NCI-H146 treated with DMSO at 0.1 percent for 48 hours (cell line): ENCODE measurements at regions not wholly inside any gene's neighbourhood (a gene's known extent, or its start where the extent isn't known, plus 50 kb on each side); places are given as distances from the start of the nearest gene placed in this dataset.

ENCODE experiments used
- DNase-seq: peaks from one replicate; lab custom pipeline; 2025; ENCODE audit not compliant: unreplicated experiment; lab: John Stamatoyannopoulos, UW

DNA sequence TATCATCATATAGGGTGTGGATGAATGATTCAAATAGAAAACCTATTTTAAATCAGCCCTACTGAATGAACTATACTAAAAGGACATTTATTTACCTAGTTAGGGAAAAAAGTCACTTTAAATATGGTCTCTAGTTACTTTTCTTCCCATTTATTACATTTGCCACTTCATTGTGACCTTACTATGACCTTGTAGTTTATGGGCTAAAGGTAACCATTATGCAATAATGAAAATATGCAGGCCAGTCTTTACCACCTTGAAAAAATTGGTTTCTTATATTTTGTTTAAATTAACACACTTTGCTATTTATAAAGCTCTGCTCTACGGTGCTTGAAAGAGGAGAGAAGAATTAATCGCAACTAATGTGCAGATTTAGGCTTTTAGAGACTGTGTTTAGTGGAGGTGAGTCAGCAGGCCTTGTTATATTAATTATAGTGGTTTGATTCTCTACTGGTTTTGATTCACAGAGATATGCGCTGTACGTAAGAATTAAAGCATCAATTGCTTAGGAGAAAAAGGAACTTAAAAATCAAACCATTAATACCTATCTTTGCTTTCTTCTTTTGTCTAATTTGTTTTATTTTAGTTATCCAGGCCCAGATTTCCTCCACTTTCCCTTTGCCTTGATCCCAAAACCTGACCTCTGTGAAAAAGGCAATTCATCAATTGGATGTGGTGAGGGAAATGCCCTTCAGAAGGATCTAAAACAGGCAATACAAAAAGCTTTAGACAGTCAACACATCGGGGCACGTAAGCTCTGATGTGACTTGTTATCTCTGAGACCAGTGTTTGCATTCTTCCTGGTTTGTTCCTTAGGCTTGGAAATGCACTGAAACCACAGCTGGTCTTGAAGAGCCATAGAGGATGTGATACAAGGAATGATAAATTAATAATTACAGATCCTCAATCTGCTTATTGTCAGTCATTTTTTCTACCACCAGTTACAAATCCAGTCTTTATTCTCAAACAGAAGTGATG lies 141.2 kb upstream of the HDAC9 start:
- no peak for DNase-seq

DNA sequence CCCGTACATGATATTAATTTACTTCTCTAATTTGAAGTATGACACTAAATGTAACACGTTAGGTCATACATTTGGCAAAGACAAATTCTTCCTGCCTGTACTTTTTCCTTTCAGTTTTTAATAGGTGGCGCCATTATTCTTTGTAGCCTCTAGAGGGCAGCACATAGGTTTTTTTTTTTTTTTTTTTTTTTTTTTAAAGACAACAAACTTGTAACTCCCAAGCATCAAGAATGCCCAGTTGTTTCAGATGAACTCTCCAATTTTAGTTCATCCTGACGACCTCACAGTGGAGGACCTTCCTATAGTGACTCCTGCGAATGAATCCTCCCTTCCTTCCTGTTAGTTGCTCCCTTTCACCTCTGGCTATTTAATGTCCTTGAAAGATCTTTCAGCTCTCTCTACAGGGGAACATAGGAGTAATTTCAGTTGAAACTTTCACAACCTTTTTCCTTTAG lies 139.3 kb upstream of the HDAC9 start:
- DNase-seq = peak; percentile 15

DNA sequence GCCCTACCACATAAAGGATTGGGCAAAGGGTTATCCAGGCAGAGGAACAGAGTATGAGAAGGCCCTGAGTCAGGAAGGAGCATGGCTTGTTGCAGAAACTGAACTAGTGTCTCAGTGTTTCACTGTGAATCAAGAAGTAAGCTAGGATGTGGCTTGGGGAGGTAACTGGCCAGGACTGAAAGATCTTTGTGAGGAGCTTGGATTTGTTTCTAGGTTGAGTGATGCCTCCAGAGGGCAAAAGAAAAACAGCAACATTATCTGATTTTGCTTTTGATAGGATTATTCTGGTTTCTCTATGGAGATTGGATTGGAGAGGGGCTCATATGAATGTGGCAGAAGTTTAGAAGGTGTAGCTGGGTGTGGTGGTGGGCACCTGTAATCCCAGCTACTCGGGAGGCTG lies 137.9 kb upstream of the HDAC9 start:
- peak; percentile 5 for DNase-seq

DNA sequence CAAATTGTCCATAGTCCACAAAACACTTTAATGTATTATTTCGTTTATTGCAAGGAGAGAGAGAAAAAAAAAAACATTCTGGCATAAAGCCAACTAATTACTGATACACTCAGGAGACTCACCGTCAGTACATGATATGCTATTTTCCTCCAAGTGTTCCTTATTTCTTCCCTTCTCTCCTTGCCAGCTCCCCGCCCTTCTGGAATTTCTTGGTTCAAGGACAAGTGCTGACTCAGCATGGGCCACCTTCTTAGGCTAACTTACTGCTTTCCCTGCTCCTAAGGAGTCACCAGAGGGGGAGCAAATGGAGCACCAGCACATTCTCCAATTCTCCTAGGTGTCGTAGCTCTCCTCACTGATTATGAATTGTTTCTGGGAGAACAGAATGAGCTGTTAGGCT lies 133.8 kb upstream of the HDAC9 start:
- no peak for DNase-seq

DNA sequence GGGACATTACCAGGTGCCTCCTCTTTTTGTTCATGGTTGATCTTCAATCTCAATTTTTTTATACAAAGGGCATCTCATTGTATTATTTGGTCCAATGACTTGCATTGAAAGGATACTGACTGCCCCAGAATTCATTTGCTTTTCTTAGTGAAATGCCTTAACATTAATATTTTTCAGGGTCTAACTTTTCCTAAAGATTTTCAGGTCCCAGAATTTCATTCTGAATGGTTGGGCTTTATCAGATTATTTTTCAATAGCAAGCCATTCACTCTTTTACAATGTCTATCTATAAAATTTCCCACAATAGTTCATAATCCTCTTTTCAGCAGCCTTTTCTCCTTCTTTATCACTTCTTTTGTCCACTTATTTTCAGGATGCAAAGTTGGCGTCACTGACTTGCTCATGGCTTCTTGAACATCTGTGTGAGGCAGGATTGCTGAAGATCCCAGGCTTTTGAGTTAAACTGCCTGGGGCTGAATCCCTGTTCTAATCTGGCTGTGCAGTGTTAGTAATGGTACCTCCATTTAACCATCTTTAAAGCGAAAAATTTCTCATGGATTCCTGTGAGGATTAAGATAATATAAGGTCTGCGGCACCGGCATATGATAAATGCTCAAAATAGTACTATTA lies 131.7 kb upstream of the HDAC9 start:
- DNase-seq = no peak

DNA sequence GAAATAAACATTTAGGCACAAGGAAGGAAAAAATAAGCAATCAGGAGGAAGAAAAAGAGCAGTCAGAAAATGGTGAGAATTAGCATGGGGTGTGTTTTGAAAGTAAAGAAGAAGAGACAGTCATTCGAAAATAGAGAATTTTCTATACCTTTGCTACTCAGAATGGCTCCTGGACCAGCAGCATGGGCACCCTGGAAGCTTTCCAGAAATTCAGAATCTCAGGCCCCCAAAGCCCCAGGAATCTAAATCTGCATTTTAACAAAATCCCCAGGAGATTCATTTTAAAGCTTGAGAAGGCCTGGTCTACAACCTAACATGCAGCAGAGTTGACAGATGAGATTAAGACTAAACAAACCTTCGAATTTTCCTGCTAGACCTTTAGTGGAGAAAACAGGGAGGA lies 131.2 kb upstream of the HDAC9 start:
- no peak for DNase-seq

DNA sequence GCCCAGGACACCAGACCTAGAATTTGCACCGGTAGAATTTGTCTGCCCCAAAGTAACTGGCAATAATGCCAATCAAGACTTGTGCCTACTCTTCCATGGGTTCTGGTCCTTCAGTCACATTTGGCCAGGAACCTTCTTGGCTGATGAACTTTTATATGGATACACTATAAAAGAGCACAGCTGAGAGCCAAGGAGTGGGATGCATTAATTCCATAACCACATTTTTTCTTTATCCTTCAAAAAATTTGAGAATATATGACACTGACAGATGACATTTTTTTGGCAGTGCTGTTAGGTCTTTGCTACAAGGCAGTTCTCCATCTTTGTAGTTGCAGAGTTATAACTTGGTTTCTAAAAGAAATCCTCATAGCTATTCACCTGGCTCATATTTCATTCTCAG lies 129.2 kb upstream of the HDAC9 start:
- DNase-seq = no peak

DNA sequence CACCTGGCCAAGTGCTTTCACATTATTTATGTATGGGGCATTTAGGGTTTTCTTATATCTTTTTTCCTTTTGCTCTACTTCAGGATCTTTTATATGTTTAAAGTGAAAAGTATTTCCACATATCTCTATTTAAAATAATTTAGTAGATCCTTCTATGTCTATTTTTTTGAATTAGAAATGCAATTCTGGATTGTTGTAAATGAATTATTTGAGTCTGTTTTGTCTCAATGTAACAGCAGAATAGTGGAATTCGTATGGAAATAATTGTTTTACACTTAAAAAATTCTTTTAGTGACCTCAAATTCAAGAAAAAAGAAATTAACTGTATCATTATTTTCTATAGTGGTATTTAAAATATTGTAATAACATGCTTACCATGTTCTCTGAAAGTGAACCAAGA lies 126.5 kb upstream of the HDAC9 start:
- no peak for DNase-seq

DNA sequence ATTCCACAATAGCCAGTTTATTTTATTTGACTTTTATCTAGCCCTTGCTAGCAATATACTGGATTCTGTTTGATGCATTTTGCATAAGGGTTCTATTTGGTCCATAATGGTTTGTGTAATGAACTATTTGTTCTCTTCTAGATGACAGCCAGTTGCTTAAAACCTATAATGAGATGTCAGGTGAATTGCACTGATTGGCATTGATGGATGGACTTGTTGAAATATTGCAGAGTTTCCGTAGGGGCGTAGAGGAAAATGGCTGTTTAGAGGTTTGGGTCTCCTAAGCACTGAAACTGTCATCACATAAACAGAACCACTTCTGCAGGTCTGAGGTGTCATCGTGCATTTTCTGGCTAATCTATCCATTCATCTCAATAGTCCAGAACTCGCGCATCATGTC lies 124.9 kb upstream of the HDAC9 start:
- DNase-seq = no peak

DNA sequence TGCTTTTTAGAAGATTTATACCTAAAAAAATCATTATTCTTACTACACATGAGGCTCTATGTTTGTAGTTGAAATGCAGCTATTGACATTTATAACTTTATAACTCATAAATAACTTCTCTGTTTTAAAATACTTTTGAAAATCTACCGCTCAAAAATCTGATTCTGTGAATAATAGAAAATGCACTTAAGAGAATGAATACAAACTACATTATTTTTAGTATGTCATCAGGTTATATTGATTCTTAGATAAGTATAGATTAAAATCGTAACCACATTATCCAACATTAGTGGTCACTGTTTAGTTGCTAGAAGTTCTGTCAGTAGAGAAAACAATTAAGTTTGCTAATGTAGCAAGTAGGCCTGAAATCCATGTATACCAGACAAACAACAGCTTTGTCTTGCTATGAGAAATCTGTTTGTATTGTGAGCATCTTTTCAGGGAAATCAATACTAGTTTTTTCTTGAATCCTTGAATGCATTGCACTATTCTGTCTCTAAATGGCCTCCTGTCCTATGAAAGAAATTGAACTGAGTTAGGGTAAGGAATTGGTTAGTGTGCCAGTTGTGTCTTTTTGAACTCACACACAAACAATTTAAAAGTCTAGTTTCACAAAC lies 116.5 kb upstream of the HDAC9 start:
- no peak for DNase-seq

DNA sequence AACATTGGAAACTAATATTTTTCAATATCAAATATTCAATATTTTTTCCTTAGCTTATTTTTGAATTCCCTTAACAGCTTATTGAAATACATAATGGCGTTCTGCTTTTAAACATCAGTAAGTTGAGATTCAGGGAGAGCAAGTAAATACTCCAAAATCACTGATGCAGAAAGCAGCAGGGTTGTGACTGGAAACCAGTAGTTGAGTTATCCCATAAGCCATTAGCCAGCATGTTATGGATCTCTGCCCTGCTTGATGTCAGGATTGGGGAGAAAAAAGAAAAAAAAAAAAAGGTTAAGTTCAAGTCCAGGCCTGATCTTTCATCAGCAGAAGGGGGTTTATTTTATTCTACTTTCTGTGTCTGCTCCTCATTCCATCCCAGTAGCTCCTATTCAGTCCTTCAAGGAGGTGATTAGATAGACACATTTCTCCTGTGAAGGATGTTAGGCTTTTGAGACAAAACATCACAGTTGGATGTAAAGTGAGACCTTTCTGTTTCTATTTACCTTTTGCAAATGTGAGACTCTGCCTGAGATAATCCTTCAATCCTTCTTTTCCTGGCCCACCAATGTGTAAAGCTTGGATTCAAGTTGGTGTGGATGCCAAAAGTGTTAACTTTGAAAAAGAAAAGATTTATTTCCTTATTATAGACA lies 110.9 kb upstream of the HDAC9 start:
- no peak for DNase-seq

DNA sequence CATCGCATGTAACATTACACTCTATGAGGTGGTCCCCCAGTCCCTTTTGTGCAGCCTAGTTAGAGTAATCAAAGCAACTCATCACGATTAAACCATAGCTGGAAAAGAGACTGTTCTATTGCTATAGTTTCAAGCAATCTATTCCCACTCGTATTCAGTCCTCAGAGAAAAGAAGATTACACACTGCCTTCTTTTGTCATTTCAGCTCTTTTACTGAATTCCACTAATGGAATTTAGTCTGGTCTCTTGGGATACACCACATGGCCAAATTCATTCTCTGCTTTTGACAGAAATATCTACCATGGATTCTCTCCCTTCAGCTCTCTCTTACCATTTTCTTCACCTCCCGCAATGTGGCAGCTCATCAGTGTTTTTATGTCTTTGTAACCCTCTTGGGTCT lies 108.9 kb upstream of the HDAC9 start:
- DNase-seq = no peak

DNA sequence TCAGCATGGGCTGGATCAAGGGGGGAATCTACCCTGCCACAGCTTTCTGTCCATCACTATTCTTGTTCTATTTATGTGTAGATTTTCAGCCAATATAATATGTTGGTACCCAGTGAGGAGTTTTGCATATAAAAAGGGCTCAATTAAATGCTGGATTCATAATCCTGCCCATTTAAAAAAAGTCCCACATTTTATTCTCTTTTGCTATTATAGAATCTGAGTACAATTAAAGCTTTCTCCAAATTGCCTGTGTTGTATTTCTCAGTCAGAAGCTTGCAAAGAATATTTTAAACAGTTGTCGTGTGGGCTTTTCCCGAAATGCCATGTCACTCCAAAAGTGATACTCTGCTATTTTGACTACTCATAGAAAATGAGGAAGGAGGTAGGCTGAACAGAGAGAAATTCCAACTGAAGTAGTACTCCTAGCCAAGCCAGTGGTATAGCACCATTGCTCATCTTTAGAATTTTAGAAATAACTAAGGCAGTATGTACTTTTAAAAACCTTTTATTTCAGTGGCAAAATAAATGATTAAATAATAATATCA lies 108.3 kb upstream of the HDAC9 start:
- DNase-seq = no peak

DNA sequence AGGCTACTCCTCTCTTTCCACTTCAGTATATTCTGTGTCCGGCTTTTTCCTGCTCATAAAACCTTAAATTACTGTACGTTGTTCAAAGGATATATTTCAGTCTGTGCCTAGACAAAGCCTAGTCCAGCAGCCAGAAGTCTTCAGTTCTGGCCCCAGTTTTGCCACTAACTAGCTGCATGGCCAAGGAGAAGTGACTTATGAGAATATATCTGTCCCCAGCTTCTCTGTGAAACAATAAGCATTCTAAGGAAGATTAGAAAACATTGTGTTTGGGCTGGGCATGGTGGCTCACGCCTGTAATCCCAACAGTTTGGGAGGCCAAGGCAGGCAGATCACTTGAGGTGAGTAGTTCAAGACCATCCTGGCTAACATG lies 105.0 kb upstream of the HDAC9 start:
- DNase-seq = no peak

DNA sequence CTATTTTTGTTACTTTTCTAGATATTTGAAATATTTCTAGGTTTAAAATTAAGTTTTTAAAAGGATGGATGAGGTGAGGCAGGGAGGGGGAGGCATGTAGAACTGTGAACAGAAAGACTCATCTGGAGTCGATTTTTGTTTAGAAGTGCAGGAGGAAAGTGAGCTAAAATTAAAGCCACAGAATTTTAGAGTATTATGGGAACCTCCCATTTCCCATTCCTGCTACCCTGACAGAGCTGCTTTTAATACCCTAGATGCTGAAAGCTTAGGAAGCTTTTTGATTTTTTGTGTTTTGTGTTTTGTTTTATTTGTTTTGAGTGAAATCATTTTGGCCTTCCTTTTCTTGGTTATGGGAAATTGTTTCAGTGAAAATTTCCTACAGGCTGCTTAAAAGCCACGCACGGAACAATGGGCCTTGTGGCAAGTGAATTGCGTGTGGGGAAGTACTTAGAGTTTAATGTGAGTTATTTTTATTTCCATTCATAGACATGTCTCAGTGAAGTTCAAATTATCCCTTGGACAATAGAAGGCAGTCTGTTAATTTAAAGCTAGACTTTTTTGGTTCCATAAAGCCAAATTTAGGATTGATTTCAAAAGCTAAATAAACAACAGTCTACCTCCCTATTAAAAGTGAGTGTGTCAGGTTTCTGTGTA lies 102.0 kb upstream of the HDAC9 start:
- peak; percentile 73 for DNase-seq

DNA sequence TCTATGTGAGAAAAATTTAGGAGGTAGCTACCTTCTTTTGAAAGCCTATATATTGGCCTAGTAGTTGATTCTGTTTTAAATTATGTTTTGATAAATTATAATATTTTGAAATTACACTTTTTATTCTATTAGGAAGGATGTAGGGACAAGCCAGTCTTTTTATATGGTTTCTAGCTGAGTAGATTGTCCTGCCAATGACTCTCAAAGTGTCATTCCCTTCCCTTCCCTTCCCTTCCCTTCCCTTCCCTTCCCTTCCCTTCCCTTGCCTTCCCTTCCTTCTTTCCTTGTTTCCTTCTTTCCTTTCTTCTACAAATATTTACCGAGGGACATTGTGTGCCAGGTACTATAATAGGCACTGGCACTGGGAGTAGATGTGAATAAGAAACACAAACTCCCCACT lies 99.7 kb upstream of the HDAC9 start:
- DNase-seq = no peak

DNA sequence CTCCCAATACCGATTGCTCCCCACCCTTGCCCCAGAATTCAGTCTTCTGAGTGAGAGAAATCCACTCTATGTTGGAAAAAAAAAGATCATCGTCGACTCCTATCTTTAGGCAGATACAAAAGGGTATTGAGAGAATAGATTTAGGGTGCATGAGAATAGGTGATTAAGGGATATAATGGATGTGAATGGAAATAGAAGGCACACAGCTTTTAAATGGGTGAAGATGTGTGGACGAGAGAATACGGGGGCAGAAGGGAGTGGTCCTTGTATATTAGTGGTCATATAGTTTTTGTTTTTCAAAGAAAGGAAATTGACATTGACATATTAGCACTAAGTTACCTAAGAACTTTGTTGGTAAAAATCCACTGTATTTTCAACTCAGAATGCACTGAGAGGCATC lies 98.6 kb upstream of the HDAC9 start:
- no peak for DNase-seq

DNA sequence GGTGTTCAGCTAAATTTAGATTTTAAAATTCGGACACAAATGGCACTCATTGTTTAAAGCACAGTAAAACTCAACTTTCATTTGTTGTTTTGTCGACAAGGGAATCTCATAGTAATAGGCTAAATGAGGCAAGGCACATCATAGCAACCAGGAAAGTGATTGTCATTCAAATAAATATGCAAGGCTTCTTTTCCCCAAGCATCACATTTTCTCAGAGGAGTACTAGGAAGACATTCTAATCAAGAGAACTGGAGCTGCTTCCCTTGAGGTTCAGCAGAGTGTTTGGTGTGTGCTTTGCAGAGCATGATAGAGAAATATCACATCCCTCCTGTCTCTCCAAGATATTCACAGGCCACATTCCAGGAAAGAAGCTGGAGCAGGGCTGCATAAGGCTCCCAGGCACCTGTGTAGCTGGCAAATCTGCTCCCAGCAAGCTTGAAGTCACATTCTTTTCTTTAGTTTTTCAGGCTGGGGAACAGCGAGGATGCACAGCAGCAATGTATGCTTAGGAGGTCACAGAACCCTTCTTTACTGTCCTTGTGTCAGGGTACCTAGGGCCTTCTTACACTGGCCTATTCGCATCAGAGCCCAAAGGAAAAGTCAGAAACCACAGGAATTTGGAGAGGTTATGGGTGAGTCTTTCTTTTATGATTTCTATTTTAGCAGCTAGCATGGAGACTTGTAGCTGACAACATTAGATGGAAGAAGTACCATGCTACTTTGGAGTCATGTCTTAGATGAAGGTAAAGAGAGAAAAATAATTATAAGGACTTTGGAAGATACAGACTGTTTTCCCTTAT lies 95.9 kb upstream of the HDAC9 start:
- no peak for DNase-seq

DNA sequence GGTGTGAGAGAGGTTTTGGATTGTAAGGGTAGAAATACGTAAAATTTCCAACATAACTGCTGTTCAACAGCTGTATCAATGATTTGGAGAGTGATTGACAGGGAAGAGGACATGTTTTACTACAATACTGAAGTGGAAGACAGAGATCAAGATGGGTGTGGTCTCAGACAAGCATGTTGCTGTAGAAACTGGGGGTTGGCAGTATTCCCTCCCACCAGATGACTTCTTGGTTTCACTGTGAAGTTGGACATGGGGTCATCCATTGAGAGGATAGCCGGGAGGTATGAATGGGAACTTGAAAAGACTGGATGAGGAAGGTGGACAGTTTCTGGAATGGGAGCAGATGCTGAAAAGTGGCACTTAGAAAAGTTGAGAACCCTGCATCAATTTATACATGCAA lies 95.3 kb upstream of the HDAC9 start:
- no peak for DNase-seq

DNA sequence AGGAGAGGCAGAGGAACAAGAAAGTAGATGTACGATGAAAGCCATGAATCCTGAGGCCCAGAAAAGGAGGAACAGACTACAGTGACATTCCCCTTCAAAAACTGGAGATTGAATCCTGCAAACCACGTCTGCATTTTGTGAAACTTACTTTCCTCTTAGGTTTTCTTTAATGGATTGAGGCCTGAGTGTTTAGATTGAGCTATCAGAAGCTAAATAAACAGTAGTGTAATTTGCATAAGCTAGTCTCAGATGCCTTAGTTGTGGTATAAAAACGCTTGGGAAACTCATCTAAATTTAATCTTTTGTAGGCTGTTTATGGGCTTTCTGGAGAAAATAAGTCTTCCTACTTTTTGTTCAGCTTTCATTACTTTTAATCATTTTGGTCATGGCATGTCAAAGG lies 94.8 kb upstream of the HDAC9 start:
- DNase-seq = no peak
